ENCODE measurements at regions not wholly inside any gene's neighbourhood (a gene's known extent, or its start where the extent isn't known, plus 50 kb on each side); places are given as distances from the start of the nearest gene placed in this dataset.
"Not testable (repeated sequence)": the region's sequence is repeated elsewhere in the genome, so short reads cannot be mapped to it uniquely, and the experiment has no call there.

GRCh38 chr2:39867268-39867667 is 88.2 kb upstream of the THUMPD2 start:
- peaks cover 0 to 11% (median 0%) of the 10 kb centered on the region in 12 donors for H3K4me1 ChIP-seq
- H3K9me3 ChIP-seq: no peaks in the 10 kb centered on the region
- no peak for ATAC-seq
- TF ChIP-seq POLR2A (IDR thresholded peaks at IDR 0.05): no peak
- TF ChIP-seq CTCF (IDR thresholded peaks at IDR 0.05): no peak
- no peaks in the 10 kb centered on the region for H3K36me3 ChIP-seq
- intact Hi-C loops (cut with DNase I): no loop called here
- no peak overlapping the region for H3K4me3 ChIP-seq
- 82 to 86% (median 84%) methylated on average over 5 of the region's 5 CpGs for WGBS, 4 donors
- peaks cover 0 to 3% (median 0%) of the 10 kb centered on the region in 9 donors for H3K27me3 ChIP-seq
- no peak for DNase-seq
- no peak overlapping the region for H3K27ac ChIP-seq

- no peak overlapping the region for H3K27ac ChIP-seq
- H3K27me3 ChIP-seq: peaks cover 0 to 3% (median 0%) of the 10 kb centered on the region in 9 donors
- intact Hi-C loops (cut with DNase I): no loop called here
- H3K36me3 ChIP-seq: no peaks in the 10 kb centered on the region
- 84 to 93% (median 88%) methylated on average over 3 of the region's 3 CpGs for WGBS, 4 donors
- no peak for TF ChIP-seq CTCF (IDR thresholded peaks at IDR 0.05)
- TF ChIP-seq POLR2A (IDR thresholded peaks at IDR 0.05): no peak
- H3K4me3 ChIP-seq: no peak overlapping the region
- peaks cover 0 to 10% (median 0%) of the 10 kb centered on the region in 12 donors for H3K4me1 ChIP-seq
- H3K9me3 ChIP-seq: no peaks in the 10 kb centered on the region
- DNase-seq (no peak), ATAC-seq (no peak)
These were observed 86.7 kb upstream of the THUMPD2 start for GRCh38 chr2:39865751-39866150.

GRCh38 chr2:39863672-39864071 is 84.6 kb upstream of the THUMPD2 start:
- H3K27ac ChIP-seq; H3K4me3 ChIP-seq; intact Hi-C loops (cut with DNase I); H3K36me3 ChIP-seq; H3K4me1 ChIP-seq; H3K27me3 ChIP-seq; ATAC-seq; DNase-seq; H3K9me3 ChIP-seq: not testable (repeated sequence)
- WGBS, 4 donors: 70 to 96% (median 90%) methylated on average over 1 of the region's 1 CpG

GRCh38 chr2:39860538-39860937 is 81.5 kb upstream of the THUMPD2 start:
- Histone ChIP-seq H3K36me3 (no peaks in the 10 kb centered on the region), H3K27me3 (no peaks in the 10 kb centered on the region), H3K27ac (no peak overlapping the region), H3K9me3 (no peaks in the 10 kb centered on the region), H3K4me3 (no peak overlapping the region), H3K4me1 (no peaks in the 10 kb centered on the region)
- DNase-seq (no peak), ATAC-seq (no peak)
- TF ChIP-seq POLR2A (IDR thresholded peaks at IDR 0.05) (no peak), CTCF (IDR thresholded peaks at IDR 0.05) (no peak)
- intact Hi-C loops (cut with DNase I): no loop called here
- 73 to 89% (median 81%) methylated on average over 3 of the region's 3 CpGs for WGBS, 4 donors

- 62 to 75% (median 72%) methylated on average over 2 of the region's 2 CpGs for WGBS, 4 donors
- Histone ChIP-seq H3K27me3 (no peaks in the 10 kb centered on the region), H3K4me1 (no peaks in the 10 kb centered on the region), H3K4me3 (no peak overlapping the region), H3K9me3 (no peaks in the 10 kb centered on the region), H3K27ac (no peak overlapping the region), H3K36me3 (no peaks in the 10 kb centered on the region)
- ATAC-seq (no peak), DNase-seq (no peak)
- TF ChIP-seq CTCF (IDR thresholded peaks at IDR 0.05): no peak
- TF ChIP-seq POLR2A (IDR thresholded peaks at IDR 0.05): no peak
- intact Hi-C loops (cut with DNase I): no loop called here
These were observed 79.6 kb upstream of the THUMPD2 start for GRCh38 chr2:39858677-39859076.
